NCI-H460 (cell line): ENCODE measurements at regions not wholly inside any gene's neighbourhood (a gene's known extent, or its start where the extent isn't known, plus 50 kb on each side); places are given as distances from the start of the nearest gene placed in this dataset.
"Not testable (repeated sequence)": the region's sequence is repeated elsewhere in the genome, so short reads cannot be mapped to it uniquely, and the experiment has no call there.

Experiments used
- DNase-seq: peaks from one replicate; pipeline ENCODE4 v3.0.0-alpha.2; 2016; ENCODE audit warnings: low read depth; ENCODE audit errors: extremely low read depth

- no peak for DNase-seq
Observed at GRCh38 chr3:177899275-177900067, 636.8 kb upstream of the KCNMB2 start.

GRCh38 chr3:177902876-177903275, 633.4 kb upstream of the KCNMB2 start:
- DNase-seq: no peak

GRCh38 chr3:177904621-177905020, 631.6 kb upstream of the KCNMB2 start:
- DNase-seq: no peak

- DNase-seq: no peak
Observed at GRCh38 chr3:177905173-177906125, 630.8 kb upstream of the KCNMB2 start.

- DNase-seq: no peak
Observed at GRCh38 chr3:177906126-177906511, 630.1 kb upstream of the KCNMB2 start.

- no peak for DNase-seq
Observed at GRCh38 chr3:177906578-177907229, 629.5 kb upstream of the KCNMB2 start.

GRCh38 chr3:177909530-177909929, 626.7 kb upstream of the KCNMB2 start:
- not testable (repeated sequence) for DNase-seq

- DNase-seq: no peak
Observed at GRCh38 chr3:177914224-177914623, 622.0 kb upstream of the KCNMB2 start.

GRCh38 chr3:177916461-177916860, 619.8 kb upstream of the KCNMB2 start:
- no peak for DNase-seq

- no peak for DNase-seq
Observed at GRCh38 chr3:177917234-177917861, 618.9 kb upstream of the KCNMB2 start.

GRCh38 chr3:177921153-177921552, 615.1 kb upstream of the KCNMB2 start:
- DNase-seq: no peak

GRCh38 chr3:177924261-177924660, 612.0 kb upstream of the KCNMB2 start:
- no peak for DNase-seq

GRCh38 chr3:177928172-177928873, 607.9 kb upstream of the KCNMB2 start:
- peak; percentile 65 for DNase-seq

- DNase-seq: no peak
Observed at GRCh38 chr3:177929310-177929709, 606.9 kb upstream of the KCNMB2 start.

GRCh38 chr3:177930771-177931170, 605.5 kb upstream of the KCNMB2 start:
- DNase-seq: no peak

GRCh38 chr3:177931346-177931745, 604.9 kb upstream of the KCNMB2 start:
- no peak for DNase-seq

- DNase-seq: no peak
Observed at GRCh38 chr3:177932346-177932745, 603.9 kb upstream of the KCNMB2 start.

GRCh38 chr3:177932750-177933660, 603.2 kb upstream of the KCNMB2 start:
- no peak for DNase-seq
